PC-9 (cell line): ENCODE measurements at regions not wholly inside any gene's neighbourhood (a gene's known extent, or its start where the extent isn't known, plus 50 kb on each side); places are given as distances from the start of the nearest gene placed in this dataset.

Experiments used
- EZH2 ChIP-seq: fragments of 200-600 bp; sonication (generic); IDR thresholded peaks from 2 replicates; pipeline ENCODE4 v1.8.0; 2017; ENCODE audit warnings: antibody characterized with exemption, low read depth
- TF ChIP-seq, protein P1 (sequence below): fragments of 200-600 bp; sonication (generic); conservative IDR thresholded peaks from 2 replicates; pipeline ENCODE4 v1.6.1; 2017; ENCODE audit warnings: mixed run types, antibody characterized with exemption, mild to moderate bottlenecking, moderate library complexity

DNA sequence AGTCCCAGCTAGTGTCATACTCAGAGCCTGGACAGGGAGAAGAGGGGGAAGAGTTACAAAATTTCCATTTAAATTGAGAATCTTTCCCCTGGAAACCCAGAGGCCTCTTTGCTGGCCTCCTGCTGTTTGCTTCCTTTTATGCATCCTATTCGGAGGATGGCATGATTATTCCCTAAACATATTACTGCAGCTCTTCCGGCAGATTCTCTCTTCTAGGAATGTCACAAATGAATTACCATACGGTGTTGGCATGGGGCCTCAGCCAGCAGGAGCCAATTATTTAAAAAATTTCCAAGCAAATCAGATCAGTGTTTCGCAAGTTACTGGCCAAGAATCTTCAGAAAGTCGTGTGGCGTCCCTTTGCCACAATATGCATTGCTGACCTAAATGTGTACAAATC is 326.7 kb upstream of the NCAM1 start:
- no peak for TF ChIP-seq EZH2
- TF ChIP-seq, protein P1, sequence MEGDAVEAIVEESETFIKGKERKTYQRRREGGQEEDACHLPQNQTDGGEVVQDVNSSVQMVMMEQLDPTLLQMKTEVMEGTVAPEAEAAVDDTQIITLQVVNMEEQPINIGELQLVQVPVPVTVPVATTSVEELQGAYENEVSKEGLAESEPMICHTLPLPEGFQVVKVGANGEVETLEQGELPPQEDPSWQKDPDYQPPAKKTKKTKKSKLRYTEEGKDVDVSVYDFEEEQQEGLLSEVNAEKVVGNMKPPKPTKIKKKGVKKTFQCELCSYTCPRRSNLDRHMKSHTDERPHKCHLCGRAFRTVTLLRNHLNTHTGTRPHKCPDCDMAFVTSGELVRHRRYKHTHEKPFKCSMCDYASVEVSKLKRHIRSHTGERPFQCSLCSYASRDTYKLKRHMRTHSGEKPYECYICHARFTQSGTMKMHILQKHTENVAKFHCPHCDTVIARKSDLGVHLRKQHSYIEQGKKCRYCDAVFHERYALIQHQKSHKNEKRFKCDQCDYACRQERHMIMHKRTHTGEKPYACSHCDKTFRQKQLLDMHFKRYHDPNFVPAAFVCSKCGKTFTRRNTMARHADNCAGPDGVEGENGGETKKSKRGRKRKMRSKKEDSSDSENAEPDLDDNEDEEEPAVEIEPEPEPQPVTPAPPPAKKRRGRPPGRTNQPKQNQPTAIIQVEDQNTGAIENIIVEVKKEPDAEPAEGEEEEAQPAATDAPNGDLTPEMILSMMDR = no peak
